ENCODE measurements at regions not wholly inside any gene's neighbourhood (a gene's known extent, or its start where the extent isn't known, plus 50 kb on each side); places are given as distances from the start of the nearest gene placed in this dataset.
"Not testable (repeated sequence)": the region's sequence is repeated elsewhere in the genome, so short reads cannot be mapped to it uniquely, and the experiment has no call there.

DNA sequence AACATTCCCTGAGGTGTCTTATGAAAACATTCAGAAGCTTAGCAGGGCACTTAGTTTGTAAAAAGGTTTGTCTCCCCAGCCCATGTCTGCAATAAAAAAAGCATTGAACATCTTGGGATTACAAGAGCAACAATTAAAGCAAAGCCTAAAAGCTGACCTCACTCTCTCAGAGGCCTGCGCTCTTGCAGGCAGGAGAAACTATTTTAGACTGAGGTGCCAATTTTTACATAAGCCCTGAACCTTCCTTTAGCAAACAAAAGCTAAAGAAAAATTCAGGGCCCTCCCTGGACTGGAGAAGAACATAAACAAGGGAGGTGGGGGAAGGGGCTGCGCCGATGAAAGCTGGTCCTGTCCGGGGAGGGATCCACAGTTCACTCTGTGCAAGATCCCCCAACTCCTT is 312.7 kb upstream of the RNF32 start:
- DNase-seq (ENCODE audit: low read depth): no peak
- TF ChIP-seq, protein P1, sequence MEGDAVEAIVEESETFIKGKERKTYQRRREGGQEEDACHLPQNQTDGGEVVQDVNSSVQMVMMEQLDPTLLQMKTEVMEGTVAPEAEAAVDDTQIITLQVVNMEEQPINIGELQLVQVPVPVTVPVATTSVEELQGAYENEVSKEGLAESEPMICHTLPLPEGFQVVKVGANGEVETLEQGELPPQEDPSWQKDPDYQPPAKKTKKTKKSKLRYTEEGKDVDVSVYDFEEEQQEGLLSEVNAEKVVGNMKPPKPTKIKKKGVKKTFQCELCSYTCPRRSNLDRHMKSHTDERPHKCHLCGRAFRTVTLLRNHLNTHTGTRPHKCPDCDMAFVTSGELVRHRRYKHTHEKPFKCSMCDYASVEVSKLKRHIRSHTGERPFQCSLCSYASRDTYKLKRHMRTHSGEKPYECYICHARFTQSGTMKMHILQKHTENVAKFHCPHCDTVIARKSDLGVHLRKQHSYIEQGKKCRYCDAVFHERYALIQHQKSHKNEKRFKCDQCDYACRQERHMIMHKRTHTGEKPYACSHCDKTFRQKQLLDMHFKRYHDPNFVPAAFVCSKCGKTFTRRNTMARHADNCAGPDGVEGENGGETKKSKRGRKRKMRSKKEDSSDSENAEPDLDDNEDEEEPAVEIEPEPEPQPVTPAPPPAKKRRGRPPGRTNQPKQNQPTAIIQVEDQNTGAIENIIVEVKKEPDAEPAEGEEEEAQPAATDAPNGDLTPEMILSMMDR (conservative IDR thresholded peaks at IDR 0.05; ENCODE audit: control insufficient read depth, insufficient read depth, low read depth, low read length): no peak
- no peak overlapping the region for H3K4me3 ChIP-seq (ENCODE audit: control insufficient read depth, low read depth, low read length)

DNA sequence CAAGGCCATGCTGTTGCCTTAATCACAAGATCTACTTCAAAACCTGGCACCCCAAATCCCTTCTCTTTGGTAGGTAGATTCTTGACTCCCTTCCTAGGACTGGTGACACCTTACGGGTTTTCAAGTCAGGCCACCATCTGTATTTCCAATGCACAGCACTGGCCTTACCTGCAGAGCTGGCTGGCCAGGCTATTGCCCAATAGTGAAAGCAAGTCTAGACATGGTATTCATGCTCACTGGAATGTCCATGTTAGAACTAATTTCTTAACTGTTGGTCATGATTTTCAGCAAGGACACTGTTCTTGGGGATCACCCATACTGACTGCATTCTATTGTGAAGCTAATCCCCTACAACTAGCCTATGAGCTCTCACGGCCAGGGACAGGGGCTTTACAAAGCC is 313.1 kb upstream of the RNF32 start:
- no peak overlapping the region for H3K4me3 ChIP-seq (ENCODE audit: control insufficient read depth, low read depth, low read length)
- TF ChIP-seq, protein P1 (conservative IDR thresholded peaks at IDR 0.05; ENCODE audit: control insufficient read depth, insufficient read depth, low read depth, low read length): no peak
- no peak for DNase-seq (ENCODE audit: low read depth)

DNA sequence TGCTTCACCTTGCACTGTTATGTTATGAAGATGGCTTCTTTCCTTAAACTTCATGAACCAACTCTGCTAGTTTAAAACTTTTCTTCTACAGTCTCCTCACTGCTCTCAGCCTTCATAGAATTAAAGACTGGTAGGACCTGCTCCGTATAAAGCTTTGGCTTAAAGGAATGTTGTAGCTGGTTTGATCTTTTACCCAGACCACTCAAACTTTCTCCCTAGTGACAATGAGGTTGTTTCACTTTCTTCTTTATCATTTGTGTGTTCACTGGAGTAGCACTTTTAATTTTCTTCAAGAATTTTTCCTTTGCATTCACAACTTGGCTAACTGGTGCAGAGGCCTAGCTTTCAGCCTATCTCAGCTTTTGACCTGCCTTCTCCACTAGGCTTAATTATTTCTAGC is 316.4 kb upstream of the RNF32 start:
- DNase-seq (ENCODE audit: low read depth): no peak
- TF ChIP-seq, protein P1 (conservative IDR thresholded peaks at IDR 0.05; ENCODE audit: control insufficient read depth, insufficient read depth, low read depth, low read length): no peak
- no peak overlapping the region for H3K4me3 ChIP-seq (ENCODE audit: control insufficient read depth, low read depth, low read length)

DNA sequence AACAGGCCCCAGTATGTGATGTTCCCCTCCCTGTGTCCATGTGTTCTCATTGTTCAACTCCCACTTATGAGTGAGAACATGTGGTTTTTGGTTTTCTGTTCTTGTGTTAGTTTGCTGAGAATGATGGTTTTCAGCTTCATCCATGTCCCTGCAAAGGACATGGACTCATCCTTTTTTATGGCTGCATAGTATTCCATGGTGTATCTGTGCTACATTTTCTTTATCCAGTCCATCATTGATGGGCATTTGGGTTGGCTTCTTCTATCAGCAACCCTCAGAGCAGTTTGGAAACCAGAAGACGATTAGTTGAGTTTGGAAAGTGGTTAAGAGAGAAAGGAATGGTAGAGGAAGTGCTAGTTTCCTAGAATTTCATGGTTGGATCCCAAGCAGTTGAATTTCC is 319.1 kb upstream of the RNF32 start:
- DNase-seq (ENCODE audit: low read depth): not testable (repeated sequence)

DNA sequence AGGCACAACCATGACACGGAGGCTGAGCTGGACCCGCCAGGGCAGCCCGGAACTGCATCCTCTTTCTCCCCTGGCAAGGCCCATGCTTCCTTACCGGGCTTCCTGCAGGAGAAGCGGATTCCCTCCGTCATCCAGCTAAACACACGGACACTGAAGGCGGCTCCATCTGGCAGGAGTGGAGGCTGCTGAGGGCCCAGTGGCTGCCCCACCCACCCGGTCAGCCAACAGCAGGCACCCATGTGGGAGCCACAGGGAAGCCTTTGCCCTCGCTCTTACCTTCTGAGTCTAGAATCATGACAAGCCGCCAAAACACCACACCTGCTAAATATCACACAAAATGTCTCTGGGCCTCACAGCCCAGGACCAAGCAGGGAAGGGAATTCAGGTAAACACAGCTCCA is 321.6 kb upstream of the RNF32 start:
- TF ChIP-seq, protein P1 (conservative IDR thresholded peaks at IDR 0.05; ENCODE audit: control insufficient read depth, insufficient read depth, low read depth, low read length): no peak
- H3K4me3 ChIP-seq (ENCODE audit: control insufficient read depth, low read depth, low read length): no peak overlapping the region
- no peak for DNase-seq (ENCODE audit: low read depth)

More for the DNA sequence above, 319.1 kb upstream of the RNF32 start:
- not testable (repeated sequence) for H3K4me3 ChIP-seq (ENCODE audit: control insufficient read depth, low read depth, low read length)

DNA sequence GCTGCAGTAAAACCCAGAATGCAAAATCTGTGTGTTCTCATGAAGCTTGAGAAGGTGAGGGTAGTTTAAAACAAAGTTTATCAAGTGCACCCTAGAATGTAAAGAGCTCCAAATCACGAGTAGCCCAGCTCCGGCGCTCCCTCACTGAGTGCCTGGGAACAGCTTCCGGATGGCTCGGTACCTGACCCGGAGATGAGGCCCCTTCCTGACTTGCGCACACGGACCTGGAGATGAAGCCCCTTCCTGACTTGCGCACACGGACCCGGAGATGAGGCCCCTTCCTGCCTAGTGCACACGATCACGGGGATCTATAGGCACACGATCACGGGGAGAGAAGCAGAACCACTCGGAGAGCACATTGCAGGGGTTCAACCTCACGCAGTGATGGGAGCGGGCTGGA is 322.1 kb upstream of the RNF32 start:
- H3K4me3 ChIP-seq (ENCODE audit: control insufficient read depth, low read depth, low read length): no peak overlapping the region
- TF ChIP-seq, protein P1 (conservative IDR thresholded peaks at IDR 0.05; ENCODE audit: control insufficient read depth, insufficient read depth, low read depth, low read length): no peak

DNA sequence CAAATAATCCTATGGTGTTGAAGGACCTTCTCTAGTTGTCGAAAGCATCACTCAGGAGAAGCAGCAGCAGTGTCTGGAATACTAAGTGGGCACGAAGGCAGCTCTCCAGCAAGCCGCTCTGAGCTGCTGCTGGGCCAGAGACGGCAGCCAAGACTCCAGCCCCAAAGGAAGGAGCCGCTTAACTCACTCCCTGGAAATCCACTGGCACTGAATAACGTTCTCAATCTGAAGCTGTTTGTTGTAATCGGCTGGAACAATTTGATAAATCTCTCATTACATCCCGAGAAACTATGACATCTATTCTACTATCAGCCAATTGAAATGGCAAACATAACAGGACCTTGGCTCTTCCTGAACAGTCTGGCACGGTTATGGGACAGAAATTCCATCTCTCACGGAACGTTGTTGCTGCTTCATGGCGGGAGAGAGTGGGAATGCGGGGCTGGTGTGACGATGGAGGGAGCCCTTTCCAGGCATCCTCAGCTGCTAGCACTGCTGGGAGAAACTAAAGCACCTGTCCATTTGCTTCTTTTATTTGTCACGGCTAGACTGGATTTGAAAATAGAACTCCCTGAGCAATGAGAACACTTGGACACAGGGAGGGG is 331.5 kb upstream of the RNF32 start:
- no peak overlapping the region for H3K4me3 ChIP-seq (ENCODE audit: control insufficient read depth, low read depth, low read length)
- TF ChIP-seq, protein P1 (conservative IDR thresholded peaks at IDR 0.05; ENCODE audit: control insufficient read depth, insufficient read depth, low read depth, low read length): no peak
- no peak for DNase-seq (ENCODE audit: low read depth)

More for the DNA sequence above, 322.1 kb upstream of the RNF32 start:
- DNase-seq (ENCODE audit: low read depth): no peak
